ENCODE measurements at regions not wholly inside any gene's neighbourhood (a gene's known extent, or its start where the extent isn't known, plus 50 kb on each side); places are given as distances from the start of the nearest gene placed in this dataset.

GRCh38 chr7:32381024-32381601, 109.1 kb downstream of the LSM5 start:
- TF ChIP-seq, protein P1, sequence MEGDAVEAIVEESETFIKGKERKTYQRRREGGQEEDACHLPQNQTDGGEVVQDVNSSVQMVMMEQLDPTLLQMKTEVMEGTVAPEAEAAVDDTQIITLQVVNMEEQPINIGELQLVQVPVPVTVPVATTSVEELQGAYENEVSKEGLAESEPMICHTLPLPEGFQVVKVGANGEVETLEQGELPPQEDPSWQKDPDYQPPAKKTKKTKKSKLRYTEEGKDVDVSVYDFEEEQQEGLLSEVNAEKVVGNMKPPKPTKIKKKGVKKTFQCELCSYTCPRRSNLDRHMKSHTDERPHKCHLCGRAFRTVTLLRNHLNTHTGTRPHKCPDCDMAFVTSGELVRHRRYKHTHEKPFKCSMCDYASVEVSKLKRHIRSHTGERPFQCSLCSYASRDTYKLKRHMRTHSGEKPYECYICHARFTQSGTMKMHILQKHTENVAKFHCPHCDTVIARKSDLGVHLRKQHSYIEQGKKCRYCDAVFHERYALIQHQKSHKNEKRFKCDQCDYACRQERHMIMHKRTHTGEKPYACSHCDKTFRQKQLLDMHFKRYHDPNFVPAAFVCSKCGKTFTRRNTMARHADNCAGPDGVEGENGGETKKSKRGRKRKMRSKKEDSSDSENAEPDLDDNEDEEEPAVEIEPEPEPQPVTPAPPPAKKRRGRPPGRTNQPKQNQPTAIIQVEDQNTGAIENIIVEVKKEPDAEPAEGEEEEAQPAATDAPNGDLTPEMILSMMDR (conservative IDR thresholded peaks at IDR 0.05; ENCODE audit: low read depth, low read length): no peak
- TF ChIP-seq EZH2phosphoT487 (IDR thresholded peaks at IDR 0.05; ENCODE audit: borderline replicate concordance, low read length) (no peak), EZH2 (IDR thresholded peaks at IDR 0.05; ENCODE audit: low read length, unreplicated experiment) (no peak)
- Histone ChIP-seq H3F3A (ENCODE audit: low read length, unreplicated experiment) (no peaks in the 10 kb centered on the region), H4K20me1 (ENCODE audit: low read length) (no peaks in the 10 kb centered on the region), H3K4me1 (ENCODE audit: insufficient read depth, low read length) (no peaks in the 10 kb centered on the region), H3K4me3 (ENCODE audit: low read length) (no peak overlapping the region), H3K9me2 (replicated peaks; ENCODE audit: low read length) (no peaks in the 10 kb centered on the region), H3K4me2 (ENCODE audit: low read length) (no peak overlapping the region), H3K79me2 (ENCODE audit: low read length) (no peaks in the 10 kb centered on the region), H3K27me3 (ENCODE audit: low read length) (peaks cover 87% of the 10 kb centered on the region), H3K36me3 (ENCODE audit: low read depth, low read length) (no peaks in the 10 kb centered on the region), H3K27ac (ENCODE audit: low read length) (no peak overlapping the region), H2AFZ (ENCODE audit: low read length) (no peak overlapping the region), H3K9ac (ENCODE audit: low read length) (no peak overlapping the region), H3K9me3 (ENCODE audit: low read length) (no peaks in the 10 kb centered on the region)
- intact Hi-C loops (cut with micrococcal nuclease): no loop called here
- ChIA-PET POLR2A (ENCODE audit: unreplicated experiment) (no interaction called here), CTCF (no interaction called here)
- ATAC-seq (no peak), DNase-seq (no peak)
- BruUV-seq (replicated peaks): no TSS peak

GRCh38 chr7:32379510-32380112, 110.6 kb downstream of the LSM5 start:
- H3K9ac ChIP-seq (ENCODE audit: low read length): no peak overlapping the region
- no TSS peak for BruUV-seq (replicated peaks)
- intact Hi-C loops (cut with micrococcal nuclease): no loop called here

GRCh38 chr7:32378988-32379387, 111.2 kb downstream of the LSM5 start:
- Histone ChIP-seq H3K36me3 (ENCODE audit: low read depth, low read length) (no peaks in the 10 kb centered on the region), H3K9me3 (ENCODE audit: low read length) (no peaks in the 10 kb centered on the region), H3K79me2 (ENCODE audit: low read length) (no peaks in the 10 kb centered on the region), H3K9me2 (replicated peaks; ENCODE audit: low read length) (no peaks in the 10 kb centered on the region), H3K27ac (ENCODE audit: low read length) (no peak overlapping the region), H3K4me2 (ENCODE audit: low read length) (no peak overlapping the region), H4K20me1 (ENCODE audit: low read length) (no peaks in the 10 kb centered on the region), H3K4me3 (ENCODE audit: low read length) (no peak overlapping the region), H3F3A (ENCODE audit: low read length, unreplicated experiment) (no peaks in the 10 kb centered on the region), H2AFZ (ENCODE audit: low read length) (no peak overlapping the region), H3K9ac (ENCODE audit: low read length) (no peak overlapping the region), H3K4me1 (ENCODE audit: insufficient read depth, low read length) (no peaks in the 10 kb centered on the region), H3K27me3 (ENCODE audit: low read length) (peaks cover 88% of the 10 kb centered on the region)
- POLR2A ChIA-PET (ENCODE audit: unreplicated experiment): no interaction called here
- intact Hi-C loops (cut with micrococcal nuclease): no loop called here
- TF ChIP-seq EZH2phosphoT487 (IDR thresholded peaks at IDR 0.05; ENCODE audit: borderline replicate concordance, low read length) (no peak), EZH2 (IDR thresholded peaks at IDR 0.05; ENCODE audit: low read length, unreplicated experiment) (no peak)
- TF ChIP-seq, protein P1 (conservative IDR thresholded peaks at IDR 0.05; ENCODE audit: low read depth, low read length): no peak
- BruUV-seq (replicated peaks): no TSS peak
- CTCF ChIA-PET: no interaction called here
- DNase-seq: peak; percentile 24
- ATAC-seq: peak; percentile 35; the same call in 1 of the 2 replicates

More at GRCh38 chr7:32379510-32380112, 110.6 kb downstream of the LSM5 start:
- DNase-seq (no peak), ATAC-seq (no peak)
- Histone ChIP-seq H3F3A (ENCODE audit: low read length, unreplicated experiment) (no peaks in the 10 kb centered on the region), H4K20me1 (ENCODE audit: low read length) (no peaks in the 10 kb centered on the region), H3K9me3 (ENCODE audit: low read length) (no peaks in the 10 kb centered on the region), H3K36me3 (ENCODE audit: low read depth, low read length) (no peaks in the 10 kb centered on the region), H3K27ac (ENCODE audit: low read length) (no peak overlapping the region), H3K4me2 (ENCODE audit: low read length) (no peak overlapping the region), H3K4me3 (ENCODE audit: low read length) (no peak overlapping the region), H3K27me3 (ENCODE audit: low read length) (peaks cover 89% of the 10 kb centered on the region), H3K79me2 (ENCODE audit: low read length) (no peaks in the 10 kb centered on the region), H3K9me2 (replicated peaks; ENCODE audit: low read length) (no peaks in the 10 kb centered on the region), H3K4me1 (ENCODE audit: insufficient read depth, low read length) (no peaks in the 10 kb centered on the region), H2AFZ (ENCODE audit: low read length) (no peak overlapping the region)
- ChIA-PET POLR2A (ENCODE audit: unreplicated experiment) (no interaction called here), CTCF (no interaction called here)
- TF ChIP-seq EZH2phosphoT487 (IDR thresholded peaks at IDR 0.05; ENCODE audit: borderline replicate concordance, low read length): no peak
- TF ChIP-seq, protein P1 (conservative IDR thresholded peaks at IDR 0.05; ENCODE audit: low read depth, low read length): no peak
- TF ChIP-seq EZH2 (IDR thresholded peaks at IDR 0.05; ENCODE audit: low read length, unreplicated experiment): no peak

Data from PC-3 (cell line).